B cell (primary cell): ENCODE measurements at regions not wholly inside any gene's neighbourhood (a gene's known extent, or its start where the extent isn't known, plus 50 kb on each side); places are given as distances from the start of the nearest gene placed in this dataset.

ENCODE experiments used
- ATAC-seq: fragments of 200-7000 bp; cut with Tn5 transposase; one replicate; pipeline ENCODE4 v1.10.0; 2021; ENCODE audit warnings: low read depth, mild to moderate bottlenecking, moderate number of reproducible peaks, moderate library complexity
- CTCF ChIA-PET: fragments of 350-600 bp; sonication (Branson Sonifier 250); formaldehyde crosslinking; loops from one replicate; lab custom pipeline; 2021; ENCODE audit warnings: antibody characterized with exemption, inconsistent platforms; lab: Charles Lee
- POLR2A ChIA-PET: fragments of 350-600 bp; sonication (Branson Sonifier 250); formaldehyde crosslinking; loops from one replicate; lab custom pipeline; 2021; ENCODE audit warnings: antibody characterized with exemption; lab: Charles Lee
- DNase-seq: peaks from one replicate; pipeline ENCODE4 v3.0.0; 2013
- H2AFZ ChIP-seq: 2 replicates; pipeline ENCODE4 v1.6.1; 2012; ENCODE audit warnings: mild to moderate bottlenecking, low read depth, low read length; ENCODE audit not compliant: insufficient read depth, poor library complexity, severe bottlenecking
- H3K27ac ChIP-seq, 2 donors: 1 replicate in 1 of 2; 2 replicates in 1 of 2; pipeline ENCODE4 v1.5.1; 2012 to 2013; ENCODE audit warnings: low read length in 2 of 2, mild to moderate bottlenecking in 2 of 2, moderate library complexity in 1 of 2
- H3K27me3 ChIP-seq, 4 experiments: fragments of 200-600 bp in 1 of 4; sonication (generic) in 1 of 4; replicated peaks in 1 of 4; 1 replicate in 2 of 4; 2 replicates in 2 of 4; pipeline versions ENCODE4 v1.6.1 to v1.7.0; 2013 to 2016; ENCODE audit warnings: low read length in 3 of 4, mild to moderate bottlenecking in 2 of 4, mixed read lengths in 1 of 4, moderate library complexity in 1 of 4; ENCODE audit not compliant: insufficient read depth in 4 of 4, control insufficient read depth in 3 of 4; ENCODE audit errors: control extremely low read depth in 1 of 4
- H3K36me3 ChIP-seq, 2 experiments: replicated peaks in 1 of 2; 1 replicate in 1 of 2; 2 replicates in 1 of 2; pipeline versions ENCODE4 v1.6.1 to v1.7.1; 2013; ENCODE audit warnings: low read length in 1 of 2; ENCODE audit not compliant: insufficient read depth in 2 of 2, control insufficient read depth in 1 of 2; ENCODE audit errors: control extremely low read depth in 1 of 2, extremely low read depth in 1 of 2
- H3K4me1 ChIP-seq, 2 donors: fragments of 200-600 bp in 1 of 2; sonication (generic) in 1 of 2; 1 replicate in 1 of 2; 2 replicates in 1 of 2; pipeline versions ENCODE4 v1.5.1 to v1.6.1; 2013 to 2017; ENCODE audit warnings: low read length in 2 of 2; ENCODE audit not compliant: control insufficient read depth in 2 of 2, insufficient read depth in 2 of 2
- H3K4me2 ChIP-seq: replicated peaks from 2 replicates; pipeline ENCODE3; 2012; ENCODE audit warnings: mild to moderate bottlenecking, low read depth, low read length; ENCODE audit not compliant: poor library complexity, severe bottlenecking
- H3K4me3 ChIP-seq, 5 experiments: fragments of 200-600 bp in 1 of 5; sonication (generic) in 1 of 5; 1 replicate in 3 of 5; 2 replicates in 2 of 5; pipeline versions ENCODE4 v1.5.1 to v1.7.0; 2011 to 2016; ENCODE audit warnings: low read length in 4 of 5, mild to moderate bottlenecking in 4 of 5, low read depth in 2 of 5, control low read depth in 1 of 5, moderate library complexity in 1 of 5; ENCODE audit not compliant: insufficient read depth in 1 of 5; ENCODE audit errors: control extremely low read depth in 1 of 5, extremely low read depth in 1 of 5
- H3K79me2 ChIP-seq: fragments of 200-600 bp; sonication (generic); one replicate; pipeline ENCODE4 v1.6.0; 2016; ENCODE audit warnings: low read length; ENCODE audit not compliant: control insufficient read depth, insufficient read depth
- H3K9ac ChIP-seq: fragments of 200-600 bp; sonication (generic); 2 replicates; pipeline ENCODE4 v1.6.1; 2017; ENCODE audit warnings: mild to moderate bottlenecking, low read length, moderate library complexity
- H3K9me3 ChIP-seq, 3 donors: one replicate each; pipeline versions ENCODE4 v1.6.1 to v1.7.1; 2013; ENCODE audit warnings: low read length in 2 of 3; ENCODE audit not compliant: control insufficient read depth in 2 of 3, insufficient read depth in 1 of 3; ENCODE audit errors: control extremely low read depth in 1 of 3
- H4K20me1 ChIP-seq: 2 replicates; pipeline ENCODE4 v1.6.0; 2012; ENCODE audit warnings: mild to moderate bottlenecking, low read length; ENCODE audit not compliant: insufficient read depth, control insufficient read depth, poor library complexity, severe bottlenecking
- H3K27ac Mint-ChIP-seq: one replicate; pipeline ENCODE4 v1.8.0; 2021; ENCODE audit warnings: mixed read lengths
- H3K27me3 Mint-ChIP-seq: one replicate; pipeline ENCODE4 v1.8.0; 2021; ENCODE audit warnings: mixed read lengths
- H3K4me1 Mint-ChIP-seq: one replicate; pipeline ENCODE4 v1.8.0; 2021; ENCODE audit warnings: mixed read lengths
- H3K4me3 Mint-ChIP-seq: one replicate; pipeline ENCODE4 v1.8.0; 2021; ENCODE audit warnings: mixed read lengths
- H3K9me3 Mint-ChIP-seq: one replicate; pipeline ENCODE4 v1.8.0; 2022; ENCODE audit warnings: mixed read lengths; ENCODE audit not compliant: insufficient read depth
- CTCF ChIP-seq: fragments of 200-600 bp; IDR thresholded peaks from one replicate; pipeline ENCODE4 v1.8.0; 2022; ENCODE audit warnings: antibody characterized with exemption, mild to moderate bottlenecking
- EZH2 ChIP-seq: IDR thresholded peaks from 2 replicates; pipeline ENCODE4 v1.6.1; 2012; ENCODE audit warnings: borderline replicate concordance, low read depth, mild to moderate bottlenecking, moderate library complexity, low read length; ENCODE audit not compliant: insufficient read depth, poor library complexity, severe bottlenecking
- WGBS: methylation state at CpG from one replicate; pipeline ENCODE4 v1.1.5; 2013; ENCODE audit warnings: missing lambda C conversion rate; ENCODE audit not compliant: insufficient coverage; 5-methylcytosine and 5-hydroxymethylcytosine counted together
- intact Hi-C: fragments of 100-400 bp; cut with micrococcal nuclease; formaldehyde crosslinking; loops from one replicate; pipeline ENCODE4 v1.10.0; 2022

GRCh38 chr18:67596003-67596402, 79.5 kb upstream of the DSEL start:
- peaks cover 7% of the 10 kb centered on the region for H3K9me3 Mint-ChIP-seq
- no peak overlapping the region for H3K9ac ChIP-seq
- H3K27ac Mint-ChIP-seq, result no peak overlapping the region
- no peak overlapping the region for H3K4me3 Mint-ChIP-seq
- no CpG with 5 or more reads among the region's 1 CpG for WGBS
- ATAC-seq (no peak), DNase-seq (no peak)
- no peaks in the 10 kb centered on the region for H3K36me3 ChIP-seq
- TF ChIP-seq EZH2, result no peak
- no peak for TF ChIP-seq CTCF
- peaks cover 16% of the 10 kb centered on the region for H3K4me1 Mint-ChIP-seq
- peaks cover 13 to 18% of the 10 kb centered on the region in 2 donors for H3K4me1 ChIP-seq
- no peak overlapping the region for H3K4me3 ChIP-seq
- POLR2A ChIA-PET, result no interaction called here
- no peak overlapping the region for H3K27ac ChIP-seq
- H3K27me3 ChIP-seq, result no peaks in the 10 kb centered on the region
- intact Hi-C loops, result no loop called here
- no peaks in the 10 kb centered on the region for H4K20me1 ChIP-seq
- H3K9me3 ChIP-seq, result no peaks in the 10 kb centered on the region
- no peaks in the 10 kb centered on the region for H3K27me3 Mint-ChIP-seq
- no peak overlapping the region for H2AFZ ChIP-seq
- CTCF ChIA-PET, result no interaction called here
- no peaks in the 10 kb centered on the region for H3K79me2 ChIP-seq
- no peak overlapping the region for H3K4me2 ChIP-seq

DNA sequence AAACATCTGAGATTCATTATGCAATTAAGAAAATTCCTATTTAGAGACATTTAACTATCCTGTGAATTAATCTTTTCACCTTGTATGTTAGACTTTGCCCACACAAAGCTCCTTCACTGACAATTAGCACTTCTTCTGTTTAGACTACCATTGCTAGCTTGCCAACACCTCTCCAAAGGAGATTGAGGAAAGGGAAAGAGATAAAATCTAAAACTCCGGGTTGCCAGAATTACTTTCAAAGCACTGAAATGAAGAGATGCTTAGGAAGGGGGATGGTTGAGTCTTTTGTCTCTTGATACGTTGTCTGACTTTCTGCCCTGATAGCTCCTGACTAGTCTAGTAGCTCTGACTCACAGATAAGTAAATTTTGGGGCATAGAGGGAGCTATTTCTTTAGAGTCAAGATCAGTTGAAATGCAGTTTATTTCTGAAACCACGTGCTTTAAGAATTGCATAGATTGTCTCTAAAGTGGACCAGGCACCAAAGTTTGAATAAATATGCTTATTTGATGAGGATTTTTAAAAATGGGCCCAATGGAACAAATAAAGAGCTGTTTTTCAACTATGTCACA, 74.1 kb upstream of the DSEL start:
- Mint-ChIP-seq H3K4me1 (no peaks in the 10 kb centered on the region), H3K27ac (no peak overlapping the region), H3K4me3 (no peak overlapping the region), H3K9me3 (peaks cover 7% of the 10 kb centered on the region), H3K27me3 (no peaks in the 10 kb centered on the region)
- no peaks in the 10 kb centered on the region for H3K27me3 ChIP-seq
- no peak overlapping the region for H2AFZ ChIP-seq
- no peaks in the 10 kb centered on the region for H3K9me3 ChIP-seq
- no peak overlapping the region for H3K4me2 ChIP-seq
- no peak for DNase-seq
- no peak overlapping the region for H3K4me3 ChIP-seq
- intact Hi-C loops, result no loop called here
- POLR2A ChIA-PET, result no interaction called here
- CTCF ChIA-PET, result no interaction called here
- no peaks in the 10 kb centered on the region for H3K36me3 ChIP-seq
- TF ChIP-seq EZH2 (no peak), CTCF (no peak)
- no peak overlapping the region for H3K9ac ChIP-seq
- no peak for ATAC-seq
- H4K20me1 ChIP-seq, result no peaks in the 10 kb centered on the region
- WGBS, result 60% methylated on average over 2 of the region's 3 CpGs
- H3K4me1 ChIP-seq, result no peaks in the 10 kb centered on the region
- H3K27ac ChIP-seq, result no peak overlapping the region
- no peaks in the 10 kb centered on the region for H3K79me2 ChIP-seq
